GM23338 (cell line): ENCODE measurements at regions not wholly inside any gene's neighbourhood (a gene's known extent, or its start where the extent isn't known, plus 50 kb on each side); places are given as distances from the start of the nearest gene placed in this dataset.

Experiments
- ATAC-seq: fragments of 200-7000 bp; cut with Tn5 transposase; 3 replicates; pipeline ENCODE4 v1.9.1; 2020
- DNase-seq: peaks from one replicate; pipeline ENCODE4 v3.0.0-alpha.2; 2015; ENCODE audit warnings: low spot score
- H2AFZ ChIP-seq: fragments of 200-600 bp; sonication (generic); 2 replicates; pipeline ENCODE4 v1.8.0; 2016; ENCODE audit warnings: antibody characterized with exemption, mild to moderate bottlenecking, moderate library complexity
- H3F3A ChIP-seq: fragments of 200-600 bp; sonication (generic); replicated peaks from 2 replicates; pipeline ENCODE4 v1.8.0; 2017; ENCODE audit warnings: antibody characterized with exemption, mixed run types, low read depth
- H3K27ac ChIP-seq: fragments of 200-600 bp; sonication (generic); 2 replicates; pipeline ENCODE4 v1.6.1; 2016; ENCODE audit warnings: low read depth
- H3K27me3 ChIP-seq: fragments of 200-600 bp; sonication (generic); 2 replicates; pipeline ENCODE4 v1.8.0; 2016; ENCODE audit warnings: mild to moderate bottlenecking, mixed run types, moderate library complexity; ENCODE audit not compliant: insufficient read depth
- H3K36me3 ChIP-seq: fragments of 200-600 bp; sonication (generic); 2 replicates; pipeline ENCODE4 v1.8.0; 2016; ENCODE audit warnings: mild to moderate bottlenecking; ENCODE audit not compliant: insufficient read depth
- H3K4me1 ChIP-seq: fragments of 200-600 bp; sonication (generic); 2 replicates; pipeline ENCODE4 v1.8.0; 2016; ENCODE audit warnings: mild to moderate bottlenecking, moderate library complexity; ENCODE audit not compliant: insufficient read depth
- H3K4me2 ChIP-seq: fragments of 200-600 bp; sonication (generic); 2 replicates; pipeline ENCODE4 v1.7.1; 2017; ENCODE audit warnings: mixed run types
- H3K4me3 ChIP-seq: fragments of 200-600 bp; sonication (generic); 2 replicates; pipeline ENCODE4 v1.6.1; 2016; ENCODE audit warnings: mixed run types
- H3K79me2 ChIP-seq: fragments of 200-600 bp; sonication (generic); replicated peaks from 2 replicates; pipeline ENCODE4 v1.8.0; 2017; ENCODE audit warnings: mild to moderate bottlenecking; ENCODE audit not compliant: insufficient read depth
- H3K9me2 ChIP-seq: fragments of 200-600 bp; sonication (generic); 2 replicates; pipeline ENCODE4 v1.8.0; 2017; ENCODE audit not compliant: insufficient read depth
- H4K20me1 ChIP-seq: fragments of 200-600 bp; sonication (generic); replicated peaks from 2 replicates; pipeline ENCODE4 v1.8.0; 2017; ENCODE audit warnings: mild to moderate bottlenecking; ENCODE audit not compliant: insufficient read depth
- H3K27ac Mint-ChIP-seq: 2 replicates; pipeline ENCODE4 v1.8.0; 2020; ENCODE audit warnings: inconsistent platforms, mild to moderate bottlenecking, moderate library complexity, mixed read lengths
- H3K27me3 Mint-ChIP-seq: 3 replicates; pipeline ENCODE4 v1.8.0; 2022; ENCODE audit warnings: low read depth, mild to moderate bottlenecking, moderate library complexity, mixed read lengths, inconsistent platforms; ENCODE audit not compliant: insufficient read depth, poor library complexity
- H3K36me3 Mint-ChIP-seq: 3 replicates; pipeline ENCODE4 v1.8.0; 2021; ENCODE audit warnings: low read depth, mild to moderate bottlenecking, inconsistent platforms, moderate library complexity, mixed read lengths
- H3K4me1 Mint-ChIP-seq: 3 replicates; pipeline ENCODE4 v1.8.0; 2020; ENCODE audit warnings: mild to moderate bottlenecking, inconsistent platforms, mixed read lengths
- H3K4me3 Mint-ChIP-seq: 3 replicates; pipeline ENCODE4 v1.8.0; 2021; ENCODE audit warnings: moderate library complexity, mild to moderate bottlenecking, inconsistent platforms, mixed read lengths
- H3K9me3 Mint-ChIP-seq: 3 replicates; pipeline ENCODE4 v1.8.0; 2020; ENCODE audit warnings: moderate library complexity, mild to moderate bottlenecking, inconsistent platforms, mixed read lengths
- CREB1 ChIP-seq: fragments of 250-450 bp; sonication (Bioruptor Pico); IDR thresholded peaks from 2 replicates; pipeline ENCODE4 v1.5.0; 2020; ENCODE audit warnings: low read depth, mild to moderate bottlenecking, moderate library complexity
- CTCF ChIP-seq, 2 experiments: fragments of 200-600 bp in 1 of 2; sonication (generic) in 1 of 2; conservative IDR thresholded peaks; 2 replicates each; pipeline versions ENCODE4 v1.5.1 to v1.6.1; 2016 to 2017; ENCODE audit warnings: antibody characterized with exemption in 2 of 2, low read depth in 2 of 2, mild to moderate bottlenecking in 2 of 2, moderate library complexity in 1 of 2
- EZH2 ChIP-seq: fragments of 200-600 bp; sonication (generic); IDR thresholded peaks from one replicate; pipeline ENCODE4 v1.8.0; 2017; ENCODE audit warnings: antibody characterized with exemption, mild to moderate bottlenecking, low read depth; ENCODE audit not compliant: unreplicated experiment
- EZH2phosphoT487 ChIP-seq: fragments of 200-600 bp; sonication (generic); IDR thresholded peaks from one replicate; pipeline ENCODE4 v1.8.1; 2018; ENCODE audit warnings: antibody characterized with exemption; ENCODE audit not compliant: unreplicated experiment
- JUNB ChIP-seq: IDR thresholded peaks from one replicate; pipeline ENCODE4 v1.6.1; 2016; ENCODE audit warnings: antibody characterized with exemption; ENCODE audit not compliant: unreplicated experiment
- NANOG ChIP-seq: IDR thresholded peaks from 2 replicates; pipeline ENCODE4 v1.6.1; 2016; ENCODE audit warnings: antibody characterized with exemption, borderline replicate concordance
- POLR2AphosphoS5 ChIP-seq: IDR thresholded peaks from 2 replicates; pipeline ENCODE4 v1.6.1; 2016; ENCODE audit warnings: antibody characterized with exemption, low read depth
- REST ChIP-seq: IDR thresholded peaks from one replicate; pipeline ENCODE4 v1.6.1; 2018; ENCODE audit warnings: antibody characterized with exemption; ENCODE audit not compliant: unreplicated experiment
- STAT1 ChIP-seq: IDR thresholded peaks from one replicate; pipeline ENCODE4 v1.6.1; 2016; ENCODE audit warnings: antibody characterized with exemption; ENCODE audit not compliant: unreplicated experiment
- ZNF114 ChIP-seq: fragments of 250-450 bp; sonication (Bioruptor Pico); IDR thresholded peaks from 2 replicates; pipeline ENCODE4 v1.5.0; 2020; ENCODE audit warnings: mild to moderate bottlenecking, moderate library complexity
- ZNF331 ChIP-seq: fragments of 250-450 bp; sonication (Bioruptor Pico); IDR thresholded peaks from 2 replicates; pipeline ENCODE4 v1.5.0; 2020; ENCODE audit warnings: low read depth, mild to moderate bottlenecking, moderate library complexity
- TF ChIP-seq, protein P1 (sequence below): IDR thresholded peaks from 2 replicates; pipeline ENCODE4 v1.6.1; 2016; ENCODE audit warnings: antibody characterized with exemption
- TF ChIP-seq, protein P2 (sequence below): fragments of 250-450 bp; sonication (Bioruptor Pico); IDR thresholded peaks from 2 replicates; pipeline ENCODE4 v1.5.0; 2020; ENCODE audit warnings: mild to moderate bottlenecking, moderate library complexity

GRCh38 chr6:44737829-44738528, 350.5 kb downstream of the CDC5L start:
- Histone ChIP-seq H4K20me1 (no peaks in the 10 kb centered on the region), H3K4me2 (no peak overlapping the region), H3K36me3 (no peaks in the 10 kb centered on the region), H3K79me2 (no peaks in the 10 kb centered on the region), H2AFZ (peak overlapping the region; percentile 91), H3K27me3 (no peaks in the 10 kb centered on the region), H3K27ac (no peak overlapping the region), H3K9me2 (peaks cover 16% of the 10 kb centered on the region; the same call in 1 of the 2 replicates), H3F3A (no peaks in the 10 kb centered on the region), H3K4me1 (peaks cover 8% of the 10 kb centered on the region; the same call in 1 of the 2 replicates), H3K4me3 (no peak overlapping the region)
- no peaks in the 10 kb centered on the region for H3K9me3 Mint-ChIP-seq
- TF ChIP-seq, protein P1, sequence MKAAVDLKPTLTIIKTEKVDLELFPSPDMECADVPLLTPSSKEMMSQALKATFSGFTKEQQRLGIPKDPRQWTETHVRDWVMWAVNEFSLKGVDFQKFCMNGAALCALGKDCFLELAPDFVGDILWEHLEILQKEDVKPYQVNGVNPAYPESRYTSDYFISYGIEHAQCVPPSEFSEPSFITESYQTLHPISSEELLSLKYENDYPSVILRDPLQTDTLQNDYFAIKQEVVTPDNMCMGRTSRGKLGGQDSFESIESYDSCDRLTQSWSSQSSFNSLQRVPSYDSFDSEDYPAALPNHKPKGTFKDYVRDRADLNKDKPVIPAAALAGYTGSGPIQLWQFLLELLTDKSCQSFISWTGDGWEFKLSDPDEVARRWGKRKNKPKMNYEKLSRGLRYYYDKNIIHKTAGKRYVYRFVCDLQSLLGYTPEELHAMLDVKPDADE: no peak
- TF ChIP-seq CREB1 (CRISPR knock-in tag) (no peak), EZH2 (no peak), CTCF (conservative IDR thresholded peaks at IDR 0.05; ENCODE audit: low read depth in 2 of 2) (no peak), STAT1 (no peak), POLR2AphosphoS5 (no peak), EZH2phosphoT487 (no peak), REST (no peak), NANOG (no peak), ZNF114 (CRISPR knock-in tag) (no peak), ZNF331 (CRISPR knock-in tag) (no peak), JUNB (no peak)
- TF ChIP-seq, protein P2, sequence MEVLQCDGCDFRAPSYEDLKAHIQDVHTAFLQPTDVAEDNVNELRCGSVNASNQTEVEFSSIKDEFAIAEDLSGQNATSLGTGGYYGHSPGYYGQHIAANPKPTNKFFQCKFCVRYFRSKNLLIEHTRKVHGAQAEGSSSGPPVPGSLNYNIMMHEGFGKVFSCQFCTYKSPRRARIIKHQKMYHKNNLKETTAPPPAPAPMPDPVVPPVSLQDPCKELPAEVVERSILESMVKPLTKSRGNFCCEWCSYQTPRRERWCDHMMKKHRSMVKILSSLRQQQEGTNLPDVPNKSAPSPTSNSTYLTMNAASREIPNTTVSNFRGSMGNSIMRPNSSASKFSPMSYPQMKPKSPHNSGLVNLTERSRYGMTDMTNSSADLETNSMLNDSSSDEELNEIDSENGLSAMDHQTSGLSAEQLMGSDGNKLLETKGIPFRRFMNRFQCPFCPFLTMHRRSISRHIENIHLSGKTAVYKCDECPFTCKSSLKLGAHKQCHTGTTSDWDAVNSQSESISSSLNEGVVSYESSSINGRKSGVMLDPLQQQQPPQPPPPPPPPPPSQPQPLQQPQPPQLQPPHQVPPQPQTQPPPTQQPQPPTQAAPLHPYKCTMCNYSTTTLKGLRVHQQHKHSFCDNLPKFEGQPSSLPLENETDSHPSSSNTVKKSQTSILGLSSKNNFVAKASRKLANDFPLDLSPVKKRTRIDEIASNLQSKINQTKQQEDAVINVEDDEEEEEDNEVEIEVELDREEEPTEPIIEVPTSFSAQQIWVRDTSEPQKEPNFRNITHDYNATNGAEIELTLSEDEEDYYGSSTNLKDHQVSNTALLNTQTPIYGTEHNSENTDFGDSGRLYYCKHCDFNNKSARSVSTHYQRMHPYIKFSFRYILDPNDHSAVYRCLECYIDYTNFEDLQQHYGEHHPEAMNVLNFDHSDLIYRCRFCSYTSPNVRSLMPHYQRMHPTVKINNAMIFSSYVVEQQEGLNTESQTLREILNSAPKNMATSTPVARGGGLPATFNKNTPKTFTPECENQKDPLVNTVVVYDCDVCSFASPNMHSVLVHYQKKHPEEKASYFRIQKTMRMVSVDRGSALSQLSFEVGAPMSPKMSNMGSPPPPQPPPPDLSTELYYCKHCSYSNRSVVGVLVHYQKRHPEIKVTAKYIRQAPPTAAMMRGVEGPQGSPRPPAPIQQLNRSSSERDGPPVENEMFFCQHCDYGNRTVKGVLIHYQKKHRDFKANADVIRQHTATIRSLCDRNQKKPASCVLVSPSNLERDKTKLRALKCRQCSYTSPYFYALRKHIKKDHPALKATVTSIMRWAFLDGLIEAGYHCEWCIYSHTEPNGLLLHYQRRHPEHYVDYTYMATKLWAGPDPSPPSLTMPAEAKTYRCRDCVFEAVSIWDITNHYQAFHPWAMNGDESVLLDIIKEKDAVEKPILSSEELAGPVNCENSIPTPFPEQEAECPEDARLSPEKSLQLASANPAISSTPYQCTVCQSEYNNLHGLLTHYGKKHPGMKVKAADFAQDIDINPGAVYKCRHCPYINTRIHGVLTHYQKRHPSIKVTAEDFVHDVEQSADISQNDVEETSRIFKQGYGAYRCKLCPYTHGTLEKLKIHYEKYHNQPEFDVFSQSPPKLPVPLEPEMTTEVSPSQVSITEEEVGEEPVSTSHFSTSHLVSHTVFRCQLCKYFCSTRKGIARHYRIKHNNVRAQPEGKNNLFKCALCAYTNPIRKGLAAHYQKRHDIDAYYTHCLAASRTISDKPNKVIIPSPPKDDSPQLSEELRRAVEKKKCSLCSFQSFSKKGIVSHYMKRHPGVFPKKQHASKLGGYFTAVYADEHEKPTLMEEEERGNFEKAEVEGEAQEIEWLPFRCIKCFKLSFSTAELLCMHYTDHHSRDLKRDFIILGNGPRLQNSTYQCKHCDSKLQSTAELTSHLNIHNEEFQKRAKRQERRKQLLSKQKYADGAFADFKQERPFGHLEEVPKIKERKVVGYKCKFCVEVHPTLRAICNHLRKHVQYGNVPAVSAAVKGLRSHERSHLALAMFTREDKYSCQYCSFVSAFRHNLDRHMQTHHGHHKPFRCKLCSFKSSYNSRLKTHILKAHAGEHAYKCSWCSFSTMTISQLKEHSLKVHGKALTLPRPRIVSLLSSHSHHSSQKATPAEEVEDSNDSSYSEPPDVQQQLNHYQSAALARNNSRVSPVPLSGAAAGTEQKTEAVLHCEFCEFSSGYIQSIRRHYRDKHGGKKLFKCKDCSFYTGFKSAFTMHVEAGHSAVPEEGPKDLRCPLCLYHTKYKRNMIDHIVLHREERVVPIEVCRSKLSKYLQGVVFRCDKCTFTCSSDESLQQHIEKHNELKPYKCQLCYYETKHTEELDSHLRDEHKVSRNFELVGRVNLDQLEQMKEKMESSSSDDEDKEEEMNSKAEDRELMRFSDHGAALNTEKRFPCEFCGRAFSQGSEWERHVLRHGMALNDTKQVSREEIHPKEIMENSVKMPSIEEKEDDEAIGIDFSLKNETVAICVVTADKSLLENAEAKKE (CRISPR knock-in tag): no peak
- DNase-seq: no peak
- no peak overlapping the region for H3K4me3 Mint-ChIP-seq
- ATAC-seq: no peak
- no peaks in the 10 kb centered on the region for H3K36me3 Mint-ChIP-seq
- H3K27me3 Mint-ChIP-seq: peaks cover 6% of the 10 kb centered on the region
- H3K4me1 Mint-ChIP-seq: peaks cover 12% of the 10 kb centered on the region
- H3K27ac Mint-ChIP-seq: no peak overlapping the region
